ENCODE measurements at regions not wholly inside any gene's neighbourhood (a gene's known extent, or its start where the extent isn't known, plus 50 kb on each side); places are given as distances from the start of the nearest gene placed in this dataset.

DNA sequence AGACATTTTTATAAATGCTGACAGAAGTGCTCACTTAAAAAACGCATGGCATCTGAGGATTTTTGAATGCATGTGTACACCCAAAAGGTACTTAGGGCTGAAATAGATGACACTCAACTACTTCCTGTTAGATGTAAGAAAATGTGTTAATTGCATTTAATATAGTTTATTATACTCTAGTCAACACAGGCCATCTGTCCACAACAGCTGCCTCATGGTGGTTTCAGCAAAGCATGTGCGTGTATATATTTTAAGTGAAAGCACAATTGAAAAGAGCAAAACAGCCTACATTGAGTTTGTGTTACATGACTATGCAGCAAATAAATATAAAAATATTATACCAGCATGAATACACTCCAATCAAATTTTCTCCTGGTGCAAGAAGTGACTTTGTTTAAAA lies 1233.0 kb upstream of the EYS start:
- in situ Hi-C loops (cut with MboI) (no loop called here), intact Hi-C loops (cut with micrococcal nuclease; ENCODE audit: unreplicated experiment) (no loop called here)
- H2AFZ ChIP-seq (ENCODE audit: control insufficient read depth, low read depth, low read length), result no peak overlapping the region
- WGBS (ENCODE audit: insufficient coverage, insufficient replicate concordance, low lambda C conversion rate, missing lambda C conversion rate), result 82% methylated on average over 2 of the region's 2 CpGs
- ChIA-PET POLR2A (no interaction called here), CTCF (no interaction called here), SMC1A (ENCODE audit: uncharacterized antibody, unreplicated experiment) (no interaction called here), RAD21 (ENCODE audit: unreplicated experiment) (no interaction called here)
- H3K4me3 ChIP-seq, result no peak overlapping the region
- no peak overlapping the region for H3K9ac ChIP-seq (ENCODE audit: control insufficient read depth, insufficient read depth, low read length)
- DNase-seq (ENCODE audit: low read depth, low spot score) (no peak), ATAC-seq (no peak), FAIRE-seq (no peak)
- H3K9me3 ChIP-seq (replicated peaks; ENCODE audit: control insufficient read depth, insufficient read depth, low read length), result no peaks in the 10 kb centered on the region
- no peaks in the 10 kb centered on the region for H3K27me3 ChIP-seq (replicated peaks in 1 of 2; ENCODE audit: control insufficient read depth in 2 of 2, insufficient read depth in 2 of 2, low read length in 1 of 2)
- no peaks in the 10 kb centered on the region for H3K4me1 ChIP-seq (ENCODE audit: control insufficient read depth, insufficient read depth, low read length)
- H3K4me2 ChIP-seq (ENCODE audit: control insufficient read depth, insufficient read depth), result no peak overlapping the region
- no peaks in the 10 kb centered on the region for H4K20me1 ChIP-seq (ENCODE audit: control insufficient read depth, insufficient read depth)
- H3K36me3 ChIP-seq (ENCODE audit: control insufficient read depth in 2 of 2, insufficient read depth in 2 of 2, low read length in 1 of 2), result no peaks in the 10 kb centered on the region
- no peak overlapping the region for H3K27ac ChIP-seq (ENCODE audit: control insufficient read depth, insufficient read depth)
- H3K79me2 ChIP-seq (ENCODE audit: control insufficient read depth, insufficient read depth, low read length), result no peaks in the 10 kb centered on the region
- BruUV-seq (replicated peaks), result no TSS peak
- TF ChIP-seq MYC (IDR thresholded peaks at IDR 0.05; ENCODE audit: insufficient read depth, insufficient read length, insufficient replicate concordance, low read length, severe bottlenecking), result no peak
- TF ChIP-seq, protein P1, sequence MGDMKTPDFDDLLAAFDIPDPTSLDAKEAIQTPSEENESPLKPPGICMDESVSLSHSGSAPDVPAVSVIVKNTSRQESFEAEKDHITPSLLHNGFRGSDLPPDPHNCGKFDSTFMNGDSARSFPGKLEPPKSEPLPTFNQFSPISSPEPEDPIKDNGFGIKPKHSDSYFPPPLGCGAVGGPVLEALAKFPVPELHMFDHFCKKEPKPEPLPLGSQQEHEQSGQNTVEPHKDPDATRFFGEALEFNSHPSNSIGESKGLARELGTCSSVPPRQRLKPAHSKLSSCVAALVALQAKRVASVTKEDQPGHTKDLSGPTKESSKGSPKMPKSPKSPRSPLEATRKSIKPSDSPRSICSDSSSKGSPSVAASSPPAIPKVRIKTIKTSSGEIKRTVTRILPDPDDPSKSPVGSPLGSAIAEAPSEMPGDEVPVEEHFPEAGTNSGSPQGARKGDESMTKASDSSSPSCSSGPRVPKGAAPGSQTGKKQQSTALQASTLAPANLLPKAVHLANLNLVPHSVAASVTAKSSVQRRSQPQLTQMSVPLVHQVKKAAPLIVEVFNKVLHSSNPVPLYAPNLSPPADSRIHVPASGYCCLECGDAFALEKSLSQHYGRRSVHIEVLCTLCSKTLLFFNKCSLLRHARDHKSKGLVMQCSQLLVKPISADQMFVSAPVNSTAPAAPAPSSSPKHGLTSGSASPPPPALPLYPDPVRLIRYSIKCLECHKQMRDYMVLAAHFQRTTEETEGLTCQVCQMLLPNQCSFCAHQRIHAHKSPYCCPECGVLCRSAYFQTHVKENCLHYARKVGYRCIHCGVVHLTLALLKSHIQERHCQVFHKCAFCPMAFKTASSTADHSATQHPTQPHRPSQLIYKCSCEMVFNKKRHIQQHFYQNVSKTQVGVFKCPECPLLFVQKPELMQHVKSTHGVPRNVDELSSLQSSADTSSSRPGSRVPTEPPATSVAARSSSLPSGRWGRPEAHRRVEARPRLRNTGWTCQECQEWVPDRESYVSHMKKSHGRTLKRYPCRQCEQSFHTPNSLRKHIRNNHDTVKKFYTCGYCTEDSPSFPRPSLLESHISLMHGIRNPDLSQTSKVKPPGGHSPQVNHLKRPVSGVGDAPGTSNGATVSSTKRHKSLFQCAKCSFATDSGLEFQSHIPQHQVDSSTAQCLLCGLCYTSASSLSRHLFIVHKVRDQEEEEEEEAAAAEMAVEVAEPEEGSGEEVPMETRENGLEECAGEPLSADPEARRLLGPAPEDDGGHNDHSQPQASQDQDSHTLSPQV (IDR thresholded peaks at IDR 0.05), result no peak
- TF ChIP-seq, protein P2, sequence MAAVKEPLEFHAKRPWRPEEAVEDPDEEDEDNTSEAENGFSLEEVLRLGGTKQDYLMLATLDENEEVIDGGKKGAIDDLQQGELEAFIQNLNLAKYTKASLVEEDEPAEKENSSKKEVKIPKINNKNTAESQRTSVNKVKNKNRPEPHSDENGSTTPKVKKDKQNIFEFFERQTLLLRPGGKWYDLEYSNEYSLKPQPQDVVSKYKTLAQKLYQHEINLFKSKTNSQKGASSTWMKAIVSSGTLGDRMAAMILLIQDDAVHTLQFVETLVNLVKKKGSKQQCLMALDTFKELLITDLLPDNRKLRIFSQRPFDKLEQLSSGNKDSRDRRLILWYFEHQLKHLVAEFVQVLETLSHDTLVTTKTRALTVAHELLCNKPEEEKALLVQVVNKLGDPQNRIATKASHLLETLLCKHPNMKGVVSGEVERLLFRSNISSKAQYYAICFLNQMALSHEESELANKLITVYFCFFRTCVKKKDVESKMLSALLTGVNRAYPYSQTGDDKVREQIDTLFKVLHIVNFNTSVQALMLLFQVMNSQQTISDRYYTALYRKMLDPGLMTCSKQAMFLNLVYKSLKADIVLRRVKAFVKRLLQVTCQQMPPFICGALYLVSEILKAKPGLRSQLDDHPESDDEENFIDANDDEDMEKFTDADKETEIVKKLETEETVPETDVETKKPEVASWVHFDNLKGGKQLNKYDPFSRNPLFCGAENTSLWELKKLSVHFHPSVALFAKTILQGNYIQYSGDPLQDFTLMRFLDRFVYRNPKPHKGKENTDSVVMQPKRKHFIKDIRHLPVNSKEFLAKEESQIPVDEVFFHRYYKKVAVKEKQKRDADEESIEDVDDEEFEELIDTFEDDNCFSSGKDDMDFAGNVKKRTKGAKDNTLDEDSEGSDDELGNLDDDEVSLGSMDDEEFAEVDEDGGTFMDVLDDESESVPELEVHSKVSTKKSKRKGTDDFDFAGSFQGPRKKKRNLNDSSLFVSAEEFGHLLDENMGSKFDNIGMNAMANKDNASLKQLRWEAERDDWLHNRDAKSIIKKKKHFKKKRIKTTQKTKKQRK (IDR thresholded peaks at IDR 0.05; ENCODE audit: low read depth, low read length), result no peak
- TF ChIP-seq, protein P3, sequence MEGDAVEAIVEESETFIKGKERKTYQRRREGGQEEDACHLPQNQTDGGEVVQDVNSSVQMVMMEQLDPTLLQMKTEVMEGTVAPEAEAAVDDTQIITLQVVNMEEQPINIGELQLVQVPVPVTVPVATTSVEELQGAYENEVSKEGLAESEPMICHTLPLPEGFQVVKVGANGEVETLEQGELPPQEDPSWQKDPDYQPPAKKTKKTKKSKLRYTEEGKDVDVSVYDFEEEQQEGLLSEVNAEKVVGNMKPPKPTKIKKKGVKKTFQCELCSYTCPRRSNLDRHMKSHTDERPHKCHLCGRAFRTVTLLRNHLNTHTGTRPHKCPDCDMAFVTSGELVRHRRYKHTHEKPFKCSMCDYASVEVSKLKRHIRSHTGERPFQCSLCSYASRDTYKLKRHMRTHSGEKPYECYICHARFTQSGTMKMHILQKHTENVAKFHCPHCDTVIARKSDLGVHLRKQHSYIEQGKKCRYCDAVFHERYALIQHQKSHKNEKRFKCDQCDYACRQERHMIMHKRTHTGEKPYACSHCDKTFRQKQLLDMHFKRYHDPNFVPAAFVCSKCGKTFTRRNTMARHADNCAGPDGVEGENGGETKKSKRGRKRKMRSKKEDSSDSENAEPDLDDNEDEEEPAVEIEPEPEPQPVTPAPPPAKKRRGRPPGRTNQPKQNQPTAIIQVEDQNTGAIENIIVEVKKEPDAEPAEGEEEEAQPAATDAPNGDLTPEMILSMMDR (IDR thresholded peaks at IDR 0.05 in 2 of 3, conservative IDR thresholded peaks at IDR 0.05 in 1 of 3; ENCODE audit: control insufficient read depth in 2 of 3, extremely low read depth in 1 of 3, insufficient read depth in 1 of 3, low read depth in 3 of 3, low read length in 3 of 3), result no peak
- TF ChIP-seq ESRRA (IDR thresholded peaks at IDR 0.05; ENCODE audit: low read length), result no peak
- TF ChIP-seq ASH2L (IDR thresholded peaks at IDR 0.05; ENCODE audit: borderline replicate concordance, low read depth), result no peak
- TF ChIP-seq CEBPB (IDR thresholded peaks at IDR 0.05; ENCODE audit: borderline replicate concordance in 1 of 2, low read depth in 2 of 2, low read length in 2 of 2), result no peak
- TF ChIP-seq KAT2A (conservative IDR thresholded peaks at IDR 0.05; ENCODE audit: control insufficient read depth, low read depth, low read length), result no peak
- no peak for TF ChIP-seq POLR2AphosphoS5 (IDR thresholded peaks at IDR 0.05; ENCODE audit: low read length)
- no peak for TF ChIP-seq EP300 (IDR thresholded peaks at IDR 0.05; ENCODE audit: borderline replicate concordance in 1 of 2, control insufficient read depth in 1 of 2, low read depth in 2 of 2, low read length in 2 of 2)
